Peyer's patch (tissue), 4 donors: ENCODE measurements at regions not wholly inside any gene's neighbourhood (a gene's known extent, or its start where the extent isn't known, plus 50 kb on each side); places are given as distances from the start of the nearest gene placed in this dataset.
"Not testable (repeated sequence)": the region's sequence is repeated elsewhere in the genome, so short reads cannot be mapped to it uniquely, and the experiment has no call there.

Experiments used
- CTCF ChIP-seq, 6 experiments: fragments of 450-650 bp in 4 of 6; fragments of 200-600 bp in 2 of 6; sonication (generic) in 1 of 6; IDR thresholded peaks; one replicate each; pipeline ENCODE4 v1.5.1; 2017 to 2019; ENCODE audit warnings: antibody characterized with exemption in 6 of 6, mild to moderate bottlenecking in 3 of 6, moderate library complexity in 1 of 6
- POLR2A ChIP-seq, 2 donors: fragments of 450-650 bp; IDR thresholded peaks; one replicate each; pipeline ENCODE4 v1.5.1; 2017; ENCODE audit warnings: antibody characterized with exemption in 2 of 2, mild to moderate bottlenecking in 2 of 2, moderate library complexity in 2 of 2

GRCh38 chr1:85520826-85521820 lies 56.2 kb upstream of the DDAH1 start:
- not testable (repeated sequence) for TF ChIP-seq CTCF, POLR2A (IDR thresholded peaks at IDR 0.05)
